Gastroesophageal sphincter (tissue), 3 donors: ENCODE measurements at regions not wholly inside any gene's neighbourhood (a gene's known extent, or its start where the extent isn't known, plus 50 kb on each side); places are given as distances from the start of the nearest gene placed in this dataset.

ENCODE experiments used
- CTCF ChIP-seq, 4 experiments: fragments of 200-600 bp in 2 of 4; fragments of 450-650 bp in 2 of 4; sonication (generic) in 1 of 4; IDR thresholded peaks; one replicate each; pipeline ENCODE4 v1.5.1; 2017 to 2019; ENCODE audit warnings: antibody characterized with exemption in 4 of 4, mild to moderate bottlenecking in 2 of 4, moderate library complexity in 2 of 4
- POLR2A ChIP-seq, 2 donors: fragments of 450-650 bp; IDR thresholded peaks; one replicate each; pipeline ENCODE4 v1.6.1; 2017; ENCODE audit warnings: antibody characterized with exemption in 2 of 2, mild to moderate bottlenecking in 2 of 2, moderate library complexity in 1 of 2

- TF ChIP-seq CTCF (IDR thresholded peaks at IDR 0.05) (no peak), POLR2A (IDR thresholded peaks at IDR 0.05) (no peak)
Observed at GRCh38 chr7:82593780-82594179, 150.2 kb upstream of the CACNA2D1 start.
